Esophagus squamous epithelium (tissue), 5 donors: ENCODE measurements at regions not wholly inside any gene's neighbourhood (a gene's known extent, or its start where the extent isn't known, plus 50 kb on each side); places are given as distances from the start of the nearest gene placed in this dataset.

Experiments used
- DNase-seq: peaks from one replicate; lab custom pipeline; 2025; lab: John Stamatoyannopoulos, UW
- H3K27ac ChIP-seq, 4 donors: fragments of 200-600 bp; sonication (generic); one replicate each; pipeline ENCODE4 v1.5.1; 2016 to 2019; ENCODE audit warnings: mild to moderate bottlenecking in 1 of 4
- H3K27me3 ChIP-seq, 4 donors: fragments of 200-600 bp; sonication (generic); 1 replicate in 3 of 4; 2 replicates in 1 of 4; pipeline versions ENCODE4 v1.5.1 to v1.6.0; 2017 to 2021; ENCODE audit warnings: antibody characterized with exemption in 1 of 4
- H3K36me3 ChIP-seq, 3 donors: fragments of 200-600 bp; sonication (generic); one replicate each; pipeline ENCODE4 v1.5.1; 2016 to 2019
- H3K4me1 ChIP-seq, 3 donors: fragments of 200-600 bp; sonication (generic); one replicate each; pipeline ENCODE4 v1.5.1; 2017 to 2019
- H3K4me3 ChIP-seq, 4 donors: fragments of 200-600 bp; sonication (generic); 1 replicate in 3 of 4; 2 replicates in 1 of 4; pipeline ENCODE4 v1.5.1; 2016 to 2019; ENCODE audit warnings: mild to moderate bottlenecking in 2 of 4, moderate library complexity in 1 of 4
- H3K9me3 ChIP-seq, 3 donors: fragments of 200-600 bp; sonication (generic); one replicate each; pipeline ENCODE4 v1.5.1; 2016 to 2019
- POLR2A ChIP-seq, 4 donors: fragments of 450-650 bp; IDR thresholded peaks; one replicate each; pipeline ENCODE4 v1.6.1; 2017; ENCODE audit warnings: antibody characterized with exemption in 4 of 4, mild to moderate bottlenecking in 4 of 4, moderate library complexity in 3 of 4
- WGBS, 2 donors: methylation state at CpG; one replicate each; pipeline ENCODE4 v1.1.5; 2018; 5-methylcytosine and 5-hydroxymethylcytosine counted together
- intact Hi-C: fragments of 100-400 bp; cut with DNase I; formaldehyde crosslinking; loops from one replicate; pipeline ENCODE4 v1.15.0; 2022
- TF ChIP-seq, protein P1 (sequence below), 6 experiments: fragments of 450-650 bp in 4 of 6; fragments of 200-600 bp in 2 of 6; sonication (generic) in 2 of 6; IDR thresholded peaks; one replicate each; pipeline ENCODE4 v1.5.1; 2016 to 2019; ENCODE audit warnings: antibody characterized with exemption in 6 of 6, mild to moderate bottlenecking in 4 of 6, moderate library complexity in 4 of 6
- donor health status: DM: yes; HTN: yes; CAD: no.

DNA sequence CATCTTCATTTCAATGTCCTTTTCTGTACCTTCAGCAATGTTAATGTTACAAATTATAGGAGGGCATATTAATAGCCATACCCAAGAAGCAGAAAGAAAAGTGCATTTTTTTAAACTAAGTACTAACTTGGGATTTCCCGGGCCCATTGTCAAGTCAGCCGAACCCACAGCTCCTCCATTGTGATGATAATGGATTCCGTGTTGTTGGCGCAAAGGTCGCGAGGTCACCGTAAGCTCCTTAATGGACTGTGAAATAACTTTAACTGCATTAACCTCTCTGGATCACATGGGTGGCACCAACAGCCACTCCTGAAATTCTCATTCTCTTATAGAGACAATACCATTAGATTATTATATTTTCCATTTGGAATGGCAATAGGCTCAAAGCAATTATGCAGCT is 250.6 kb upstream of the RRP15 start:
- no peaks in the 10 kb centered on the region for H3K36me3 ChIP-seq
- H3K4me3 ChIP-seq = no peak overlapping the region
- TF ChIP-seq, protein P1, sequence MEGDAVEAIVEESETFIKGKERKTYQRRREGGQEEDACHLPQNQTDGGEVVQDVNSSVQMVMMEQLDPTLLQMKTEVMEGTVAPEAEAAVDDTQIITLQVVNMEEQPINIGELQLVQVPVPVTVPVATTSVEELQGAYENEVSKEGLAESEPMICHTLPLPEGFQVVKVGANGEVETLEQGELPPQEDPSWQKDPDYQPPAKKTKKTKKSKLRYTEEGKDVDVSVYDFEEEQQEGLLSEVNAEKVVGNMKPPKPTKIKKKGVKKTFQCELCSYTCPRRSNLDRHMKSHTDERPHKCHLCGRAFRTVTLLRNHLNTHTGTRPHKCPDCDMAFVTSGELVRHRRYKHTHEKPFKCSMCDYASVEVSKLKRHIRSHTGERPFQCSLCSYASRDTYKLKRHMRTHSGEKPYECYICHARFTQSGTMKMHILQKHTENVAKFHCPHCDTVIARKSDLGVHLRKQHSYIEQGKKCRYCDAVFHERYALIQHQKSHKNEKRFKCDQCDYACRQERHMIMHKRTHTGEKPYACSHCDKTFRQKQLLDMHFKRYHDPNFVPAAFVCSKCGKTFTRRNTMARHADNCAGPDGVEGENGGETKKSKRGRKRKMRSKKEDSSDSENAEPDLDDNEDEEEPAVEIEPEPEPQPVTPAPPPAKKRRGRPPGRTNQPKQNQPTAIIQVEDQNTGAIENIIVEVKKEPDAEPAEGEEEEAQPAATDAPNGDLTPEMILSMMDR (IDR thresholded peaks at IDR 0.05) = no peak
- TF ChIP-seq POLR2A (IDR thresholded peaks at IDR 0.05) = no peak
- H3K27me3 ChIP-seq = no peaks in the 10 kb centered on the region
- H3K27ac ChIP-seq = no peak overlapping the region
- no peaks in the 10 kb centered on the region for H3K9me3 ChIP-seq
- 60 to 65% methylated on average over 7 of the region's 7 CpGs for WGBS, 2 donors
- H3K4me1 ChIP-seq = no peaks in the 10 kb centered on the region
- DNase-seq = no peak
- intact Hi-C loops = no loop called here

DNA sequence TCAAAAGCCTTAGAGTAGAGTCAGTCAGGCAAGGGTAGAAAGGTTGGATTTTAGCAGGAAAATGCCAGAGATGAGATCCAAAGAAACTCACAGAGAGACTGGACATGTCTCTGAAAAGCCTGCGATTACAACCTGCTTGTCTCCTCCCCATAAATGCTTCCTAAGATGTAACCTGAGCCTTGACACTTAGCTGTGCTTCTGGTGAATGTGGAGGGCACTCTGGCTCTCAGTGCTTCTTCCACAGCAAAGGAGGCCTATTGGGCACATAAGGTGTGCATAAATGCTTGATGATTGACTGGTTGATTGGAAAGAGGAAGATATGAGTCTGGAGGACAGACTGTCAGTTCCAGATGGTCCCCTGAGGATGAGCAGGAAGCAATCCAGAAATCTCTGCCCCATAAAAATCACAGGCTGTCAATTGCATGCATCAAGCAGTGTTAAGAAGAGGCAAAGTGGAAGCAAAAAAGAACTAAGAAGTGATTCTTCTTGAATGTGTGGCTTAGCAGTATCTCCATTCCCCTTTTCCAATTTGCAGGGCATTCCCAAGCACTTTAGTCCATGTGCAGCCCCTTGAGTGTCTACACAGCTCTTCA is 236.2 kb upstream of the RRP15 start:
- 27 to 45% methylated on average over 1 of the region's 1 CpG for WGBS, 2 donors
- Histone ChIP-seq H3K36me3 (no peaks in the 10 kb centered on the region), H3K4me1 (no peaks in the 10 kb centered on the region), H3K27ac (no peak overlapping the region), H3K9me3 (no peaks in the 10 kb centered on the region), H3K27me3 (no peaks in the 10 kb centered on the region), H3K4me3 (no peak overlapping the region)
- no peak for TF ChIP-seq POLR2A (IDR thresholded peaks at IDR 0.05)
- TF ChIP-seq, protein P1 (IDR thresholded peaks at IDR 0.05) = no peak
- intact Hi-C loops = no loop called here
- no peak for DNase-seq

DNA sequence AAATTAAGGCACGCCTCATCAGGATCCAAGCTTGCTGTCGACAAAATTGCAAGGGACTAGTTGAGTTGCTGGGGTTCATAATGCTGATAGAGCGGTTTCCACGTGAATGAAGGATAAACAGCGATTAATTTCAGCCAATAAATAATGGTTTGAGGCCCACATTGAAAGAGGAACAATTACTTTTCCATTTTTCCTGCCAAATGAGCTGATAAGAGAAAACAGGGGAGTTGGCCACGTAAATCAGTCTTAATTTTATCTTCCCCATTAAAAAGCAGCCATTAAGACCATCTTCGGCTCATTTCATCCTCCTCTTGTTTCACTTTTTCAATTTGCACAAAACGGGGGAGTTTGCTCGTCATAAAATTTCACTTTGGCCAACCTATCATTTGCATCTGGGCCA is 235.5 kb upstream of the RRP15 start:
- intact Hi-C loops = no loop called here
- no peak for DNase-seq

DNA sequence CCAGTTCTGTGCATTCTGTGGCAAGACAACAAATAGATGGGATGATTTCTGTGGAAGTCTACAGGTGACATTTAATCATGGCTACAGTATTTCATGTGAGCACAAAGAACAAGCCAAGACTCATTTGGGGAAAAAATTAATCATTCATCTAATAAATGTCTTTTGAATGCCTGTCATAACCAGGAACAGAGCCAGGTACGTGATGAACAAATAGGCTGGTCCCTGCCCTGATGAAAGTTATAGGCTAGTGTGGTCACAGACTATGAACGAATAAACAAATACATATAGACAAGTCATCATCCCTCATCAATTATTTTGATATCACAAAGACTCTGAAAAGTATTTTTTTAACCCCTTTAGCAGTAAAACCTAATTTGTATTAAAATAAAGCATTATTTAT is 226.4 kb upstream of the RRP15 start:
- Histone ChIP-seq H3K4me3 (no peak overlapping the region), H3K4me1 (no peaks in the 10 kb centered on the region), H3K27ac (no peak overlapping the region), H3K27me3 (no peaks in the 10 kb centered on the region), H3K36me3 (no peaks in the 10 kb centered on the region), H3K9me3 (no peaks in the 10 kb centered on the region)
- TF ChIP-seq POLR2A (IDR thresholded peaks at IDR 0.05) = no peak
- intact Hi-C loops = no loop called here
- no peak for DNase-seq
- WGBS, 2 donors = 33 to 41% methylated on average over 2 of the region's 2 CpGs

More for the DNA sequence above, 235.5 kb upstream of the RRP15 start:
- no peak overlapping the region for H3K4me3 ChIP-seq
- no peaks in the 10 kb centered on the region for H3K36me3 ChIP-seq
- no peaks in the 10 kb centered on the region for H3K4me1 ChIP-seq
- 50 to 51% methylated on average over 9 of the region's 9 CpGs for WGBS, 2 donors
- TF ChIP-seq, protein P1 (IDR thresholded peaks at IDR 0.05) = no peak
- TF ChIP-seq POLR2A (IDR thresholded peaks at IDR 0.05) = no peak
- no peaks in the 10 kb centered on the region for H3K9me3 ChIP-seq
- H3K27me3 ChIP-seq = no peaks in the 10 kb centered on the region
- no peak overlapping the region for H3K27ac ChIP-seq

DNA sequence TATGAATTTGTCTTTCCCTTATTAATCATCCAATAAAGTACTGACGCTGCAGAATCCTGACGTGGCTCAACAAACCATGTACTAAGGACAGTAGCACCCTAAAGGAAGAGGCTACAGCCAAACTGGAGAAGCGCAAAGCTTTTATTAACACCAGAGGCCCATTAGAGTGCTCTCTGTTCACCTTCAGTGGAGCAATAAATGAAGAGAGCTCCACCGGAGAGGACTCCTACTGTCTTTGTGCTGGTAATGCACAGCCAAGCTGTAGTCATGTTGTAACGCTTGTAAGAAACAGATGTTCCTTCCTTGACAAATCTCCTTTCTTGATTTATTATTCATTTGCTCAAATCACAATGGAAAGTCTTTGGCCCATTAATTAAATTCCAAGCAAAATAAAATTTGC is 220.7 kb upstream of the RRP15 start:
- Histone ChIP-seq H3K4me3 (no peak overlapping the region), H3K27me3 (no peaks in the 10 kb centered on the region), H3K36me3 (no peaks in the 10 kb centered on the region), H3K9me3 (no peaks in the 10 kb centered on the region), H3K27ac (no peak overlapping the region), H3K4me1 (no peaks in the 10 kb centered on the region)
- no peak for DNase-seq
- 63 to 70% methylated on average over 5 of the region's 5 CpGs for WGBS, 2 donors
- no peak for TF ChIP-seq POLR2A (IDR thresholded peaks at IDR 0.05)
- TF ChIP-seq, protein P1 (IDR thresholded peaks at IDR 0.05) = no peak
- intact Hi-C loops = no loop called here

DNA sequence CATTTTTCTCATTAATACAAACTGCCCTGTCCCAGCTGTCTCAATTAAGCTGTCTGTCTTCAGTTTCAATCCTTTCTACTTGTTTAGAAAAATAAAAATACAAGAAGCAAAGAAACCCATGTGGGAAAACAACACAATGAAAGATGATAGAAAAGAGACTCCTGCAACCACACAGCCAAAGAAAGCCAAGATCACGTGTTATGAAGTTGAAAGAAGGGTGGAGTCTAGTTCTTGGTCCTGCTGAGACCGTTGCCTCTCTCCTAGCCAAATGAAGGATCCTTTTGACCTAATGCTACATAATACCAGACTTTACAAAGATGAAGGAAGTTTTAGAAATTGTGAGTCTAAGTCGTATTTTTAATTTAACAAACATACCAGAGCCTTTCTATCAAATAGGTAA is 218.8 kb upstream of the RRP15 start:
- Histone ChIP-seq H3K27me3 (no peaks in the 10 kb centered on the region), H3K9me3 (no peaks in the 10 kb centered on the region), H3K4me1 (no peaks in the 10 kb centered on the region), H3K4me3 (no peak overlapping the region), H3K36me3 (no peaks in the 10 kb centered on the region), H3K27ac (no peak overlapping the region)
- intact Hi-C loops = no loop called here
- WGBS, 2 donors = 55 to 59% methylated on average over 3 of the region's 3 CpGs
- DNase-seq = no peak
- TF ChIP-seq POLR2A (IDR thresholded peaks at IDR 0.05) = no peak
- TF ChIP-seq, protein P1 (IDR thresholded peaks at IDR 0.05) = no peak
